Heart right ventricle (tissue), 16 donors: ENCODE measurements at regions not wholly inside any gene's neighbourhood (a gene's known extent, or its start where the extent isn't known, plus 50 kb on each side); places are given as distances from the start of the nearest gene placed in this dataset.
A peak's percentile ranks its signal among the peaks of the same experiment; 100 is the strongest.

Experiments
- ATAC-seq, 8 donors: fragments of 200-7000 bp; cut with Tn5 transposase; one replicate each; pipeline ENCODE4 v1.9.1; 2020; ENCODE audit warnings: mild to moderate bottlenecking in 8 of 8, moderate library complexity in 8 of 8, moderate number of reproducible peaks in 1 of 8
- DNase-seq, 2 donors: peaks; one replicate each; pipeline ENCODE4 v3.0.0-alpha.2; 2020
- H3K27ac ChIP-seq, 10 donors: fragments of 200-600 bp; sonication (generic) in 2 of 10; one replicate each; pipeline versions ENCODE4 v1.5.0 to v1.8.0; 2020 to 2022; ENCODE audit warnings: mild to moderate bottlenecking in 3 of 10
- H3K27me3 ChIP-seq, 7 donors: fragments of 200-600 bp; one replicate each; pipeline ENCODE4 v1.8.0; 2021 to 2022; ENCODE audit warnings: mild to moderate bottlenecking in 2 of 7
- H3K36me3 ChIP-seq, 9 donors: fragments of 200-600 bp; sonication (generic) in 1 of 9; one replicate each; pipeline versions ENCODE4 v1.5.0 to v1.8.0; 2020 to 2022; ENCODE audit warnings: mild to moderate bottlenecking in 2 of 9
- H3K4me1 ChIP-seq, 9 donors: fragments of 200-600 bp; sonication (generic) in 1 of 9; one replicate each; pipeline versions ENCODE4 v1.5.0 to v1.8.0; 2020 to 2022; ENCODE audit warnings: mild to moderate bottlenecking in 4 of 9
- H3K4me3 ChIP-seq, 10 donors: fragments of 200-600 bp; sonication (generic) in 2 of 10; one replicate each; pipeline versions ENCODE4 v1.5.0 to v1.8.0; 2020 to 2022; ENCODE audit warnings: mild to moderate bottlenecking in 7 of 10, moderate library complexity in 2 of 10
- H3K9me3 ChIP-seq, 11 donors: fragments of 200-600 bp in 10 of 11; sonication (generic) in 2 of 11; one replicate each; pipeline versions ENCODE4 v1.5.0 to v1.8.0; 2013 to 2022; ENCODE audit warnings: mild to moderate bottlenecking in 2 of 11, control low read depth in 1 of 11, moderate library complexity in 1 of 11
- CTCF ChIP-seq, 9 donors: fragments of 200-600 bp; sonication (generic) in 2 of 9; IDR thresholded peaks; one replicate each; pipeline versions ENCODE4 v1.5.0 to v1.8.0; 2021 to 2022; ENCODE audit warnings: antibody characterized with exemption in 9 of 9, mild to moderate bottlenecking in 5 of 9, moderate library complexity in 1 of 9
- WGBS, 2 donors: extraction: QIAGEN DNeasy Blood & Tissue Kit; methylation state at CpG; one replicate each; pipeline ENCODE4 v1.1.7; 2013; ENCODE audit warnings: inconsistent platforms in 1 of 2; 5-methylcytosine and 5-hydroxymethylcytosine counted together
- intact Hi-C, 10 donors: fragments of 100-400 bp; cut with DNase I; formaldehyde crosslinking; loops; one replicate each; pipeline versions ENCODE4 v1.11.1 to v1.14.2; 2022
- donor health status: Arrhythmogenic right ventricular cardiomyopathy.
- donor health status: ischemic (EF 13 %, LVEDD 7.1; RV severe dilation, severe dysfunction).
- donor health status: healthy with polysubstance abuse.
- donor health status: DM: no; HTN: yes; CAD: no.
- donor health status: DM: no; HTN: no; CAD: no.
- donor health status: ischemic (EF 25% LVEDD 6.9; RV normal size, moderate dysfunction).
- donor health status: ischemic (EF 25% LVEDD 5.7; RV mildly dilated, moderate dysfunction).
- donor health status: healthy.
- donor health status: DM: yes; HTN: yes; CAD: no.
- donor health status: Ischemic cardiomyopathy.
- donor health status: ischemic (EF 35%, LVEDD 5.7; RV mildly dilated, moderate dysfunction).
- donor health status: nonischemic (EF 11% LVEDD 7.7; RV severe dilation, severe dysfunction).
- donor health status: DM: yes; HTN: yes; CAD: no.
- donor health status: PGD.
- donor health status: ischemic (EF 29% LVEDD 5.4; RV normal size, mild dysfunction).
- donor health status: nonischemic (EF 23%, LVEDD 6.1; RV moderate dilation, normal function).

GRCh38 chr18:22765896-22766295, 167.2 kb upstream of the RBBP8 start:
- peaks cover 0 to 18% (median 0%) of the 10 kb centered on the region in 9 donors for H3K4me1 ChIP-seq
- peak; percentile 38 to 97 (median 86) for ATAC-seq
- peak in 1 of 2 donors; percentile 29 for DNase-seq
- peaks cover 0 to 19% (median 0%) of the 10 kb centered on the region in 11 donors for H3K9me3 ChIP-seq
- H3K27me3 ChIP-seq, result no peaks in the 10 kb centered on the region
- no peak overlapping the region for H3K4me3 ChIP-seq
- TF ChIP-seq CTCF (IDR thresholded peaks at IDR 0.05), result no peak
- WGBS, 2 donors, result 9% methylated on average over 1 of the region's 1 CpG
- no peaks in the 10 kb centered on the region for H3K36me3 ChIP-seq
- H3K27ac ChIP-seq, result peak overlapping the region in 9 of 10 donors; percentile 16 to 68 (median 30)
- intact Hi-C loops, result no loop called here

- ATAC-seq (peak in 1 of 8 donors; percentile 33), DNase-seq (no peak)
- no peak overlapping the region for H3K4me3 ChIP-seq
- H3K27ac ChIP-seq, result no peak overlapping the region
- TF ChIP-seq CTCF (IDR thresholded peaks at IDR 0.05), result no peak
- intact Hi-C loops, result no loop called here
- peaks cover 0 to 18% (median 0%) of the 10 kb centered on the region in 9 donors for H3K4me1 ChIP-seq
- H3K27me3 ChIP-seq, result no peaks in the 10 kb centered on the region
- no peaks in the 10 kb centered on the region for H3K36me3 ChIP-seq
- peaks cover 0 to 22% (median 0%) of the 10 kb centered on the region in 11 donors for H3K9me3 ChIP-seq
Measured at GRCh38 chr18:22767653-22768052, 165.5 kb upstream of the RBBP8 start.

GRCh38 chr18:22773944-22774343, 159.2 kb upstream of the RBBP8 start:
- peaks cover 0 to 9% (median 0%) of the 10 kb centered on the region in 11 donors for H3K9me3 ChIP-seq
- WGBS, 2 donors, result 88 to 95% methylated on average over 3 of the region's 3 CpGs
- no peak overlapping the region for H3K4me3 ChIP-seq
- TF ChIP-seq CTCF (IDR thresholded peaks at IDR 0.05), result no peak
- H3K27ac ChIP-seq, result no peak overlapping the region
- H3K4me1 ChIP-seq, result peaks cover 0 to 7% (median 6%) of the 10 kb centered on the region in 9 donors
- H3K27me3 ChIP-seq, result no peaks in the 10 kb centered on the region
- ATAC-seq, result no peak
- DNase-seq, result no peak
- no peaks in the 10 kb centered on the region for H3K36me3 ChIP-seq
- intact Hi-C loops, result no loop called here

GRCh38 chr18:22778996-22779395, 154.1 kb upstream of the RBBP8 start:
- Histone ChIP-seq H3K27me3 (no peaks in the 10 kb centered on the region), H3K4me3 (no peak overlapping the region), H3K9me3 (peaks cover 0 to 19% (median 0%) of the 10 kb centered on the region in 11 donors), H3K27ac (peak overlapping the region in 2 of 10 donors; percentile 37 to 45), H3K4me1 (peaks cover 0 to 12% (median 9%) of the 10 kb centered on the region in 9 donors), H3K36me3 (no peaks in the 10 kb centered on the region)
- peak in 1 of 2 donors; percentile 61 for DNase-seq
- TF ChIP-seq CTCF (IDR thresholded peaks at IDR 0.05), result no peak
- WGBS, 2 donors, result 4 to 13% methylated on average over 1 of the region's 1 CpG
- intact Hi-C loops, result no loop called here
- peak; percentile 79 to 97 (median 91) for ATAC-seq
